Effector CD8-positive, alpha-beta T cell (primary cell): ENCODE measurements at regions not wholly inside any gene's neighbourhood (a gene's known extent, or its start where the extent isn't known, plus 50 kb on each side); places are given as distances from the start of the nearest gene placed in this dataset.

Experiments used
- DNase-seq: peaks from one replicate; lab custom pipeline; 2025; lab: John Stamatoyannopoulos, UW

GRCh38 chr7:67422601-67423000 is 426.0 kb downstream of the TYW1 start:
- DNase-seq = no peak

GRCh38 chr7:67423065-67423464 is 426.4 kb downstream of the TYW1 start:
- no peak for DNase-seq

DNA sequence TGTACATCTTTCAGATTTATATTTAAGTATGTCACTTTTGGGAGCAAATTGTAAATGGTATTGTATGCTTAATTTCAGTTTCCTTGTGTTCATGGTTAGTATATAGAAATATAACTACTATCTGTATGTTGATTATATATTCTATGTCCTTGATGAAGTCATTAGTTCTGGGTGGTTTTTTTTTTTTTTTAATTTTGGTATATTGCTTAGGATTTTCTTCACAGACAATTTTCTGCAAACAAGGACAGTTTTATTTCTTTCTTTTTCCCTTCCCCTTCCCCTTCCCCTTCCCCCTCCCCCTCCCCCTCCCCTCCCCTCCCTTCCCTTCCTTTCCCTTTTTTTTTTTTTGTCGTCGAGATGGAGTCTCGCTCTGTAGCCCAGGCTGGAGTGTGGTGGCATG is 430.0 kb downstream of the TYW1 start:
- DNase-seq = no peak

DNA sequence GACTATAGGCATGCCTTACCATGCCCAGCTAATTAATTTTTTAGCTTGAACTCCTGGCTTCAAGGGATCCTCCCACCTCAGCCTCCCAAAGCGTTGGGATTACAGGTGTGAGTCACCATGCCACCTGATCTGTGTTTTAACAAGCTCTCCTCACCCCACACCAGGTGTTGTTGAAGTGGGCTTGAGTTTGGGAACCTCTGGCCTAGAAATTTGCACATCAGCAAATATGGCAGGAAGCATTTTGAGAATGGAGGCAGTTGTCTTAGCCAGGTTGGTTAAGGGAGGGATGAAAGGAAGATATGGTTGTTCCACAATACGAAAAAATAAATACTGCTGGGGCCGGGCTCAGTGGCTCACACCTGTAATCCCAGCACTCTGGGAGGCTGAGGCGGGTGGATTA is 433.1 kb downstream of the TYW1 start:
- no peak for DNase-seq

GRCh38 chr7:67432536-67433234 is 436.1 kb downstream of the TYW1 start:
- no peak for DNase-seq

GRCh38 chr7:67435894-67436535 is 439.4 kb downstream of the TYW1 start:
- no peak for DNase-seq

DNA sequence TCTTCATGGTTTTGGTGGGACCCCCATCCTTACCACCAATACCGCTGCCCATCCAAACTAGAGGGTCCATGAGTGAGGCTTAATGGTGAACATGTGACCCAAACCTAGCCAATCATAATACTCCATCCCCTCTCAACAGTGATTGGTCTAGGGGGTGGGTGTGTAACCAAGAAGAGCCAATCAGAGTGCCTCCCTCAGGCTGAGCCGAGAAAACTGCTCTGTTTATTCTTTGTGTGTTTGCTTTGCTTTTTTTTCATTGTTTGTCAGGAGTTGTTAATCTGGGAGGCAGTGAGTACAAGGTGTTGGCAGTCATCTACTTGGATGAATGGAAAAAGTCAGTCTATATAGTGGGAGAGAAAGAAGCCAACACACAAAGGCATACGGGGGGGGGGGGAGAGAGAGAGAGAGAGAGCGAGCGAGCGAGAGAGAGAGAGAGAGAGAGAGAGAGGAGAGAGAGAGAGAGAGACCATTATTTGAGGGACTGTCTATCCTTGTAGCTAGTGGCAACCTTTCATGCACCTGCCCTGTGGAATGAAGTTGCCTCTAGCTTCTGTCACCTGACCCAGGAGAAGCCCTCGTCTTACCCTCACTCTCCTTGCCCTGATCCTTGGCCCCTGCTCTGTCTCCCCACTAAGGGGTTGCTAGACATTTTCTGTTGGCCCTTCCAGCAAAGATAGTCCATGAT is 441.7 kb downstream of the TYW1 start:
- DNase-seq = no peak

DNA sequence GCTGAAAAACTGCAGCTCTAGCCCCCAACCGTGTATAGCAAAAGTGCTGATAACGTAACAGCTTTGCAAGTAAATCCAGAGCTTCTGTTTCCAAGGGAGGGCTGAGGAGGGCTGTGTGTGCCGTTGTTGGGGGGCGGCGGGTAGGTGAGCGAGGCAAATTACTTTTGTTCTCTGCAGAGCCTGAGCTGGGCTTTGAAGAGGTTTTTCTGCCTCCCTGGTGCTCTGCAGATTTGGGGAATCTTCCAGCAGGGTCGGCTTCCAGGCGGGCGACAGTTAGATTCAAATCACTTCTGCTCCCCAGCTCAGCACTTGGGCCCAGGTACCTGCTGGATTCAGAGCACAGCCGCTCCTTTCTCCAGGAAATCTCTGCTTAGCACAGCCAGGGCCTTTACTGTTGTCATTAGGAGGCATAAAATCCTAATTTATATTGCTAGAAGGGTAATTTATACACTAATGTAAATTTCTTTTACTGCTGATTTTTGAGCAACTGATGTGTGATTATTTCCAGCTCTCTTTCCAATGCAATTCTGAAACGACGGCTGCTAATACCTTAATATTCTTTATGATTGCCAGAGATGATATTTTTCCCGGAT is 442.4 kb downstream of the TYW1 start:
- DNase-seq = no peak

- DNase-seq = no peak
These were observed 443.7 kb downstream of the TYW1 start for GRCh38 chr7:67440321-67440720.

DNA sequence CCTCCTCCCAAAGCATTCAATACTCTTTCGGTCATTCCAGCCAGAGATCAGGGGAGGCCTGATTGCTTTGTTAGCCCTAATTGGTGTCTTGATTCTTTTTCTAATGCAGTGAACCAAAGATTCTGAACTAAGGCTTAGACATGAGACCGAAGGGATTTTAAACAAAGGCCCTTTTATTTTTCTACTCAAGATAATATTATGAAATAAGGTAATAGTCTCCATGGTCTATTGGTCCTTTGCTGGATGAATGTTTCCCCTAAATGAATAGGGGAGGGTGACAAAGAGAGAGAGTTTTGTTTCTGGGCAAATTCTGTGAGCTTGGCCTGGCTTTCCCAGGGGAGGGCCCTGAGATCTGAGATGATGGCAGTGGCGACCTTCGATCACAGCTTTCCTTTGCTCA is 449.1 kb downstream of the TYW1 start:
- DNase-seq = no peak

- no peak for DNase-seq
These were observed 450.7 kb downstream of the TYW1 start for GRCh38 chr7:67447297-67447696.

DNA sequence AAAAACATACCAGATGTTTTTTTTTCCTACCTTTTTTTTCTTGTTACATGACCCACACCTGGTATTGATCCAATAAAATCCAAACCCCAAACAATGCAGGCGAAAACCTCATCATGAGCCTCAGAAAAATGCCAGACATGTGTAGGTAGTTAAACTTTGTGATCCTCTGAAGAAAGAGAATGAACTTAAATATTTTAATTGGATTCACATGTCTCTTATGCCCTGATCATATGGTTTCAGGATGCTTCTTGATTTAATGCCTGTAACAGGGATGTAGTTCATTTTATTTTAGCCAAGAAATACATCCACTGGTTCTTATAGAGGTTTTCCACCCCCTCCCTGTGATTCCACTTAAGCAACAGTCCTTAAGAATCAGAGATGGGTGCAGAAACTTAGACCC is 451.6 kb downstream of the TYW1 start:
- DNase-seq = no peak

- DNase-seq = no peak
These were observed 453.5 kb downstream of the TYW1 start for GRCh38 chr7:67450171-67450570.

- no peak for DNase-seq
These were observed 454.7 kb downstream of the TYW1 start for GRCh38 chr7:67451306-67451705.

GRCh38 chr7:67452516-67453026 is 455.9 kb downstream of the TYW1 start:
- DNase-seq = no peak

GRCh38 chr7:67453580-67454380 is 457.1 kb downstream of the TYW1 start:
- no peak for DNase-seq

DNA sequence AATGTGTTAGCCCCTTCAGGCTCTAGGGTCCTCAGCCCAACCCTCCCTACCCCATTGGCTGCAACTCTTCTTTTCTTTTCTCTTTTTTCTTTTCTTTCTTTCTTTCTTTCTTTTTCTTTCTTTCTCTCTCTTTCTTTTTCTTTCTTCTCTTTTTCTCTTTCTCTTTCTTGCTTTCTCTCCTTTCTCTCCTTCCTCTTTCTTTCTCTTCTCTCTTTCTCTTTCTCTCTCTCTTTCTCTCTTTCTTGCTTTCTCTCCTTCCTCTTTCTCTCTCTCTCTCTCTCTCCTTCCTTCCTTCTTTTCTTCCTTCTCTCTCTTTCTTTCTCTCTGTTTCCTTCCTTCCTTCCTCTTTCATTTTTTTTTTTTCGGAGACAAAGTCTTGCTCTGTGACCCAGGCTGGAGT is 458.9 kb downstream of the TYW1 start:
- DNase-seq = no peak

- DNase-seq = no peak
These were observed 466.2 kb downstream of the TYW1 start for GRCh38 chr7:67462781-67463191.

- DNase-seq = no peak
These were observed 466.7 kb downstream of the TYW1 start for GRCh38 chr7:67463316-67463715.

DNA sequence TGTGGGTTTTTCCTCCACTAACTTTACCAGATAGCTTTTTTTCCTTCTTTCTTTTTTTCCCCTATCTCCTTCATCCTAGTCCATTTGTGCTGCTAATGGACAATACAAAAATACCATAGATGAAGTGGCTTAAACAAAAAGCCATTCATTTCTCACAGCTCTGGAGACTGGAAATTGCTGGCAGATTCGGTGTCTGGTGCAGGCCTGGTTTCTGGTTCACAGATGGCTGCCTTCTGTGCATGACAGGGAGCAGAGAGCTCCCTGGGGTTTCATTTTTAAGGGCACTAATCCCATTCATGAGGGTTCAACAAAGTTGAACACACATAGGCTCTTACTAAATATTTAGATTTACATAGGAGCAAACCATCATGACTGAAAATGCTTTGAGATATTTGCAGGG is 467.4 kb downstream of the TYW1 start:
- DNase-seq = no peak

DNA sequence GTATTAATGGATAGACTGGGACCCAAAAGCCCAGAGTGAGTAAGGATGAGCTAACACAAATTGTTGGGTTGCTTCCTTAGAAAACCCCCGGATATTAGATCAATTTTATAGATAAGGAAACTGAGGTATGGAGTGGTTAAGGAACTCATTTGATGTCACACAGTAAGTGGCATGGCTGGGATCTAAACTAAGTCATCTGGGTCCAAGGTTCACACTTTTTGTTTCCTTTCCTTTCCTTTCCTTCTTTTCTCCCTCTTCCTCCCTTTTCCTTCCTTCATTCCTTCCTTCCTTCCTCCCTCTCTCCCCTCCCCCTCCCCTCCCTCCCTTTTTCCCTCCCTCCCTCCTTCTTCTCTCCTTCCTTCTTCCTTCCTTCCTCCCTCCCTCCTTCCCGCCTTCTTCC is 469.5 kb downstream of the TYW1 start:
- no peak for DNase-seq

DNA sequence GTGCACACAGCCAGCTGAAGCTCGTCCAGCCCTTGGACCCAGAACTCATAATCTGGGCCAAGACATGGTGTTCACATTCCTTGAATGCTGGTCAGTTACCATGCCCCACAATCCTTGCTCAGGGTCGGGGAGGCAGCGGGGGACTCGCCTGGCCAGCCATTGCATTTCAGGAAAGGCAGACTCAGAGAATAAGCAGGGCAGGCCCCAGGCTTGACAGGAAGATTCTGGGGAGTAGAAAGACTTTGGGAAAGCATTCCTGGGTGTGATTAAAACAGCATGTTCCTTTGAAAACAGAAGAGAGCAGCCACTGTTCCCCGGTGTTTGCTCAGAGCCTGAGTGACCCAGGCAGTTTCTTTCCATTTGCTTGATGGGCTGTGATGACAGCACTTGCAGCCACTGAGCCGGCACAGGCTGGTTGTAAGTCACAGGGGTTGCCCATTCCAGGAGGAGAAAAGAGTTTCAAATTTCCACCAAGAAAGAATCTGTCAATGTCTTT is 473.7 kb downstream of the TYW1 start:
- DNase-seq = no peak
